H1 (cell line): ENCODE measurements at regions not wholly inside any gene's neighbourhood (a gene's known extent, or its start where the extent isn't known, plus 50 kb on each side); places are given as distances from the start of the nearest gene placed in this dataset.

Experiments
- CTCF ChIP-seq, 3 experiments: IDR thresholded peaks; 1 replicate in 2 of 3; 2 replicates in 1 of 3; pipeline versions ENCODE4 v1.5.1 to v1.6.1; 2011; ENCODE audit warnings: low read length in 3 of 3, mild to moderate bottlenecking in 3 of 3, inconsistent platforms in 2 of 3, low read depth in 1 of 3, moderate library complexity in 1 of 3; ENCODE audit not compliant: insufficient read depth in 1 of 3; ENCODE audit errors: control extremely low read depth in 1 of 3
- KDM1A ChIP-seq: fragments of 200-600, 300-600 bp; sonication (generic); IDR thresholded peaks from 2 replicates; pipeline ENCODE4 v1.7.1; 2016; ENCODE audit warnings: mild to moderate bottlenecking, low read length, borderline replicate concordance
- POLR2A ChIP-seq, 2 experiments: IDR thresholded peaks; 1 replicate in 1 of 2; 2 replicates in 1 of 2; pipeline ENCODE4 v1.6.1; 2011; ENCODE audit warnings: low read depth in 2 of 2, low read length in 2 of 2, mild to moderate bottlenecking in 2 of 2; ENCODE audit errors: control extremely low read depth in 1 of 2
- POU5F1 ChIP-seq: IDR thresholded peaks from 2 replicates; pipeline ENCODE4 v1.6.1; 2011; ENCODE audit warnings: low read depth, mild to moderate bottlenecking, low read length, moderate library complexity
- SUZ12 ChIP-seq: fragments of 200-600 bp; sonication (generic); IDR thresholded peaks from 2 replicates; pipeline ENCODE4 v1.6.1; 2012; ENCODE audit warnings: mild to moderate bottlenecking, inconsistent platforms, low read length, moderate library complexity, mixed read lengths
- TAF1 ChIP-seq: IDR thresholded peaks from 2 replicates; pipeline ENCODE4 v1.6.1; 2011; ENCODE audit warnings: mild to moderate bottlenecking, low read depth, low read length

GRCh38 chr13:89150362-89150761, 1479.2 kb downstream of the SLITRK5 start:
- TF ChIP-seq POLR2A (IDR thresholded peaks at IDR 0.05; ENCODE audit: control extremely low read depth in 1 of 2, low read depth in 2 of 2, low read length in 2 of 2) (no peak), CTCF (IDR thresholded peaks at IDR 0.05; ENCODE audit: control extremely low read depth in 1 of 3, insufficient read depth in 1 of 3, low read depth in 1 of 3, low read length in 3 of 3) (no peak), SUZ12 (no peak), TAF1 (no peak), POU5F1 (no peak), KDM1A (no peak)
